ENCODE measurements at regions not wholly inside any gene's neighbourhood (a gene's known extent, or its start where the extent isn't known, plus 50 kb on each side); places are given as distances from the start of the nearest gene placed in this dataset.

DNA sequence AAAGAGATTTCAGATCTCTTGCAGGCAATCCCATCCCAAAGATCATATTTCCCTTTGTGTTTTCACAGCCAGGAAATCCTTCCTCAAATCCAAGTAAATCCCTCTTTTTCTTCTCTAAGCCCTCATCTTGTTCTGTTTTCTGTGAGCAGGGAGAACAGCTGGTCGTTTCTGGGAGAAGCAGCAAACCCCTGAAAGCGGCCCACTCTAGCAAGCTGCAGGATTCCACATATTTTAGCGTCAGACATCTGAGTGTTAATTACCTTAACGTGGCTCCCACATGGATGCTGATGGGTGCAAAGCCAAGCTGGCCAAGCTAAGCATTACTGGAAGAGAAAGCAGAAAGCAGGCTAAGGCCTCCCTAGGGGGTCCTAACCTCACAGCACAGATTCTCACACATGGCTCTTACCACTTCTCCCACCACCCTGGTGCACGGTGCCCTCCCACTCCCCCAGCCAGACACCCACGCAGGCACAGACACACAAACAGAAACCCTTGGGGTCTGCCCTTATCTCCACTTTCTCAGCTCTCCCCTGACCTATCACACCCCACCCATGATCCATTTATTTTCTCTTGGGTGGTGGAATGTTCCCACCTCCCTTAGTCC lies 551.0 kb upstream of the AUTS2 start:
- peaks cover 5% of the 10 kb centered on the region for H3K4me1 ChIP-seq (ENCODE audit: control insufficient read depth, insufficient read depth, low read length)
- 50% methylated on average over 6 of the region's 6 CpGs for WGBS (ENCODE audit: insufficient coverage)
- H3K4me3 ChIP-seq (ENCODE audit: low read depth, low read length) = no peak overlapping the region
- no peaks in the 10 kb centered on the region for H3K36me3 ChIP-seq (ENCODE audit: control insufficient read depth, insufficient read depth, low read length)
- peak in 2 of 6 donors; percentile 73 to 82 for DNase-seq (ENCODE audit: low read depth in 4 of 6, low spot score in 6 of 6)
- no peaks in the 10 kb centered on the region for H3K9me3 ChIP-seq (ENCODE audit: control insufficient read depth, insufficient read depth, low read length)
- no peaks in the 10 kb centered on the region for H3K27me3 ChIP-seq (ENCODE audit: control insufficient read depth, insufficient read depth, low read length)
- H3K27ac ChIP-seq (ENCODE audit: low read depth, low read length) = no peak overlapping the region

DNA sequence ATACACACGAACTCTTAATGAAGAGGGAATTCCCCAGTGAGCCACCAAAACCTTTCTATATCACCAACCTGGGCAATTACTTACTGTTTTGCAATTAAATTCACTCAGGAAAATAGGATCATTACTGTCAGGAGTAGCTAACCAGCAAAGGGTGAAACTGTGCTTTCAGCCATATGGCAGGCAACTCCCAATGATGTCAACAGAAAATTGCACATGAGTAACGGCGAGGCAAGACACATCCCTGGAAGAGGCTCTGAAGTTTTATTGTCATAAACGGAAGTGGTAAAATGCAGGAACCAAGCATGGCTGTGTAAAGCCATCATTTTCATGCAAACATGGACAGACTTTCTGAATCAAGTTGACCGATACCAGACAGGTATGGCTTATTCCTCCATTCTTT lies 548.9 kb upstream of the AUTS2 start:
- Histone ChIP-seq H3K27ac (ENCODE audit: low read depth, low read length) (no peak overlapping the region), H3K4me3 (ENCODE audit: low read depth, low read length) (no peak overlapping the region), H3K36me3 (ENCODE audit: control insufficient read depth, insufficient read depth, low read length) (no peaks in the 10 kb centered on the region), H3K4me1 (ENCODE audit: control insufficient read depth, insufficient read depth, low read length) (peaks cover 5% of the 10 kb centered on the region), H3K27me3 (ENCODE audit: control insufficient read depth, insufficient read depth, low read length) (no peaks in the 10 kb centered on the region), H3K9me3 (ENCODE audit: control insufficient read depth, insufficient read depth, low read length) (no peaks in the 10 kb centered on the region)
- peak in 1 of 6 donors; percentile 81 for DNase-seq (ENCODE audit: low read depth in 4 of 6, low spot score in 6 of 6)
- 57% methylated on average over 2 of the region's 5 CpGs for WGBS (ENCODE audit: insufficient coverage)

DNA sequence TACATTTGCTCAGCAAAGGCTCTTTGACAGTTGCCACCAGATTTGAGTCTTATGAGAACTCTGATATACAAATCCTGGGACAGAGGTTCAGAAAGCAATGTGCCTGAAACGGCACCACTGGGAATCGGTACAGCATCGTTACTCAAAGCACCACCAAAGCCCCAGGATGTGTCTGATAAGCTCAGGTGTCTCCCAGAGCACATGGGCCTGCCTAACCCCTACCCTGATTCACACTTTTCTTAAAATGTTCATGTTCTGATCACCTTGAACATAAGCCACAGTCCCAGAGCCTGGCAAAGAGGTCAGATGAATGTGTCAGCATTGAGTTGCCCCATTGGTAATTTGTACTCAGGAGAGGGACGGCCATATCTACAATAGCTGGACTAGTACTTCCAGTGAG lies 545.8 kb upstream of the AUTS2 start:
- Histone ChIP-seq H3K27me3 (ENCODE audit: control insufficient read depth, insufficient read depth, low read length) (no peaks in the 10 kb centered on the region), H3K36me3 (ENCODE audit: control insufficient read depth, insufficient read depth, low read length) (no peaks in the 10 kb centered on the region), H3K4me1 (ENCODE audit: control insufficient read depth, insufficient read depth, low read length) (peaks cover 1% of the 10 kb centered on the region), H3K9me3 (ENCODE audit: control insufficient read depth, insufficient read depth, low read length) (no peaks in the 10 kb centered on the region), H3K27ac (ENCODE audit: low read depth, low read length) (no peak overlapping the region), H3K4me3 (ENCODE audit: low read depth, low read length) (no peak overlapping the region)
- no peak for DNase-seq (ENCODE audit: low read depth in 4 of 6, low spot score in 6 of 6)
- 93% methylated on average over 3 of the region's 4 CpGs for WGBS (ENCODE audit: insufficient coverage)

DNA sequence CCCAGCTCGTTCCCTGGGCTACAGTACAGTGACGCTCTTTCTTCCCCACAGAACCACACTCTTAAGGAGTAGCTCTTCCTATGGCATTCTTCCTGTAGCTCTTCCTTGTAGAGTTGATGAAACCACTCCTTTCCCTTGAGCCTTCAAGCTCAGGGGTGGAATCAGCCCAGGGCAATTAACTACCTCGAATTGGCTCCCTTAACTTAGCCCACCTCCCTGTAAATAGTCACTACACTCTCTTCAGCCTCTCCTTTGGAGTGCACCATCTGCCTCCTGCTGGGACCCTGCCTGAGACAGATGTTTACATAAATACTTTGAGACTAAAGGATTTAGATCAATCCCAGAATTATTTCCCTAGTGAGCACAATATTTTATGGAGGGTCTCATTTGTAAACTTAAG lies 537.8 kb upstream of the AUTS2 start:
- no peaks in the 10 kb centered on the region for H3K36me3 ChIP-seq (ENCODE audit: control insufficient read depth, insufficient read depth, low read length)
- WGBS (ENCODE audit: insufficient coverage) = 20% methylated on average over 1 of the region's 3 CpGs
- H3K4me1 ChIP-seq (ENCODE audit: control insufficient read depth, insufficient read depth, low read length) = no peaks in the 10 kb centered on the region
- peak in 1 of 6 donors; percentile 44 for DNase-seq (ENCODE audit: low read depth in 4 of 6, low spot score in 6 of 6)
- no peak overlapping the region for H3K27ac ChIP-seq (ENCODE audit: low read depth, low read length)
- peaks cover 1% of the 10 kb centered on the region for H3K9me3 ChIP-seq (ENCODE audit: control insufficient read depth, insufficient read depth, low read length)
- no peak overlapping the region for H3K4me3 ChIP-seq (ENCODE audit: low read depth, low read length)
- no peaks in the 10 kb centered on the region for H3K27me3 ChIP-seq (ENCODE audit: control insufficient read depth, insufficient read depth, low read length)

DNA sequence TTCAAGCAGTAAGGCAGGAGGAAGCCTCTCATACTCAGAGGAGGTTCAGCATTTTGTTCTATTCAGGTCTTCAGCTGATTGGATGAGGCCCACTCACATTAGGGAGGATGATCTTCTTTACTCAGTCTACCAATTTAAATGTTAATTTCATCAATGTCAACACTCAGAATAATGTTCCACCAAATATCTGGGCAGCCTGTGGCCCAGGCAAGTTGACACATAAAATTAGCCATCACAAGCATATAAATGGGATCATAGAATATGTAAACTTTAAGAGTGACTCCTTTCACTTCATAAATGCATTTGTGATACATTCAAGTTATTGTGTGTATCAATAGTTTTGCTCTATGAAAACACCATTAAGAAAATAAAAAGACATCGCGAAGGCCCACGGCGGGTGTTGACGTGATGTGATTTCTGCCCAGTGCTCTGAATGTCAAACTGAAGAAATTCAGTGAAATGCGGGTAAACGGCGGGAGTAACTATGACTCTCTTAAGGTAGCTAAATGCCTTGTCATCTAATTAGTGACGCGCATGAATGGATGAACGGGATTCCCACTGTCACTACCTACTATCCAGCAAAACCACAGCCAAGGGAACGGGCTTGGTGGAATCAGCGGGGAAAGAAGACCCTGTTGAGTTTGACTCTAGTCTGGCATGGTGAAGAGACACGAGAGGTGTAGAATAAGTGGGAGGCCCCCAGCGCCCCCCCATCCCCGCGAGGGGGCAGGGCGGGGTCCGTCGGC lies 536.1 kb upstream of the AUTS2 start:
- Histone ChIP-seq H3K27ac (ENCODE audit: low read depth, low read length) (no peak overlapping the region), H3K9me3 (ENCODE audit: control insufficient read depth, insufficient read depth, low read length) (peaks cover 1% of the 10 kb centered on the region), H3K4me1 (ENCODE audit: control insufficient read depth, insufficient read depth, low read length) (no peaks in the 10 kb centered on the region), H3K27me3 (ENCODE audit: control insufficient read depth, insufficient read depth, low read length) (no peaks in the 10 kb centered on the region), H3K4me3 (ENCODE audit: low read depth, low read length) (no peak overlapping the region), H3K36me3 (ENCODE audit: control insufficient read depth, insufficient read depth, low read length) (no peaks in the 10 kb centered on the region)
- peak in 2 of 6 donors; percentile 12 to 40 for DNase-seq (ENCODE audit: low read depth in 4 of 6, low spot score in 6 of 6)
- WGBS (ENCODE audit: insufficient coverage) = no CpG with 5 or more reads among the region's 20 CpGs

DNA sequence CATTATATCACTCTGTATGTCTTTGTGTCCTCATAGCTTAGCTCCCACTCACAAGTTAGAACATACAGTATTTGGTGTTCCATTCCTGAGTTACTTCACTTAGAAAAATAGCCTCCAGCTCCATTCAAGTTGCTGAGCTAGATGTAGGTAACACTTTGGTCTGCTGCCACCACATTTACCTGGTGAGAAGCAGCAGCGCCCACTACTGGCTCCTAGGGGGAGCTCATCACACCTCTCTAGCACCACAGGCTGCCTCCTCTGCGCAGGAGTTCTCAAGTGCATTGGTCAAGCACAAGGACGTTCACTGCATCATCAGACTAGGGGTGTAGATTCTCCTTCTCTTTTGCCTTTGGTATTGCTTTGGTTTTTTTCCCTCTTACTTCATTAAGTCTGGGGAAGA lies 530.9 kb upstream of the AUTS2 start:
- no peak overlapping the region for H3K27ac ChIP-seq (ENCODE audit: low read depth, low read length)
- no peak overlapping the region for H3K4me3 ChIP-seq (ENCODE audit: low read depth, low read length)
- no peaks in the 10 kb centered on the region for H3K4me1 ChIP-seq (ENCODE audit: control insufficient read depth, insufficient read depth, low read length)
- no peak for DNase-seq (ENCODE audit: low read depth in 4 of 6, low spot score in 6 of 6)
- peaks cover under 1% of the 10 kb centered on the region for H3K9me3 ChIP-seq (ENCODE audit: control insufficient read depth, insufficient read depth, low read length)
- H3K27me3 ChIP-seq (ENCODE audit: control insufficient read depth, insufficient read depth, low read length) = no peaks in the 10 kb centered on the region
- H3K36me3 ChIP-seq (ENCODE audit: control insufficient read depth, insufficient read depth, low read length) = no peaks in the 10 kb centered on the region
- WGBS (ENCODE audit: insufficient coverage) = 20% methylated on average over 1 of the region's 3 CpGs

DNA sequence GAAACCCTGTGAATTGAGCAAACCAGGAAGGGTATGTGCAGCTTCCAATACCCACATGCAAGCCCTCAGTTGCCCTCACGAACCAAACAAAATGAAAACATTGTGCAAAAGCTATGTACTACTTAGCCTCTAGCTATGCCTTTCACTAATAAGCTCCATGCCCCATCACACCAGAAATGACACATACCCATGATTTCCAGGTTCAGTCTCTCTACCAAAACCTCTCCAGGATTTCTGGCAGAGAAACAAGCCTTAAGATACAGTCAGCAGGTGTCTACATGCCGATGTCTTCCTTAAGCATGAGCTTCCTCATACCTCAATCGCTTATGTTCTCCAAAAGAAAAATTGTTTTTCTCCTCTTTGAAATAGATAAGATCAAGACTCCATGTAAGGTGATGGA lies 527.8 kb upstream of the AUTS2 start:
- H3K4me3 ChIP-seq (ENCODE audit: low read depth, low read length) = no peak overlapping the region
- no peaks in the 10 kb centered on the region for H3K9me3 ChIP-seq (ENCODE audit: control insufficient read depth, insufficient read depth, low read length)
- no peaks in the 10 kb centered on the region for H3K4me1 ChIP-seq (ENCODE audit: control insufficient read depth, insufficient read depth, low read length)
- 75% methylated on average over 1 of the region's 3 CpGs for WGBS (ENCODE audit: insufficient coverage)
- no peak overlapping the region for H3K27ac ChIP-seq (ENCODE audit: low read depth, low read length)
- H3K36me3 ChIP-seq (ENCODE audit: control insufficient read depth, insufficient read depth, low read length) = no peaks in the 10 kb centered on the region
- no peak for DNase-seq (ENCODE audit: low read depth in 4 of 6, low spot score in 6 of 6)
- H3K27me3 ChIP-seq (ENCODE audit: control insufficient read depth, insufficient read depth, low read length) = no peaks in the 10 kb centered on the region

DNA sequence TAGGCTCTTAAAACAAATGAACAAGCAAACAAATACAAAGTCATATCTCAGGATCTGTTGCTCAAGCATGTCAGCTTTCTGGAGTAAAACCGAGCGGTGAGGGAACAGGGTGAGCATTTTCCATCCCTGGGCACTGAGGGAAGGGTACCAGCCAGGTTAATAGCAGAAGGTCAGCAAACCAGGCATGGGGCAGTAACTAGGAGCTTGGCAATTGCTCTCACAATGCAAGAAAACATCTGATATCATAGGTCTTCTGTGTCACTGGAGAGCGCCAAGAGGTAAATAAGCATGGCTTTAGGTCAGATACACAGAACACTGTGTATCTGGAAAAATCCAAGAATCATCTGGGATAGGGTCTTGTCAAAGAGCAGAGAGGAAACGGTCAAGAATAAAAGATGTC lies 521.7 kb upstream of the AUTS2 start:
- Histone ChIP-seq H3K36me3 (ENCODE audit: control insufficient read depth, insufficient read depth, low read length) (no peaks in the 10 kb centered on the region), H3K27me3 (ENCODE audit: control insufficient read depth, insufficient read depth, low read length) (peaks cover 2% of the 10 kb centered on the region), H3K4me1 (ENCODE audit: control insufficient read depth, insufficient read depth, low read length) (peaks cover 9% of the 10 kb centered on the region), H3K4me3 (ENCODE audit: low read depth, low read length) (no peak overlapping the region), H3K9me3 (ENCODE audit: control insufficient read depth, insufficient read depth, low read length) (no peaks in the 10 kb centered on the region), H3K27ac (ENCODE audit: low read depth, low read length) (no peak overlapping the region)
- WGBS (ENCODE audit: insufficient coverage) = 91% methylated on average over 2 of the region's 4 CpGs
- no peak for DNase-seq (ENCODE audit: low read depth in 4 of 6, low spot score in 6 of 6)

DNA sequence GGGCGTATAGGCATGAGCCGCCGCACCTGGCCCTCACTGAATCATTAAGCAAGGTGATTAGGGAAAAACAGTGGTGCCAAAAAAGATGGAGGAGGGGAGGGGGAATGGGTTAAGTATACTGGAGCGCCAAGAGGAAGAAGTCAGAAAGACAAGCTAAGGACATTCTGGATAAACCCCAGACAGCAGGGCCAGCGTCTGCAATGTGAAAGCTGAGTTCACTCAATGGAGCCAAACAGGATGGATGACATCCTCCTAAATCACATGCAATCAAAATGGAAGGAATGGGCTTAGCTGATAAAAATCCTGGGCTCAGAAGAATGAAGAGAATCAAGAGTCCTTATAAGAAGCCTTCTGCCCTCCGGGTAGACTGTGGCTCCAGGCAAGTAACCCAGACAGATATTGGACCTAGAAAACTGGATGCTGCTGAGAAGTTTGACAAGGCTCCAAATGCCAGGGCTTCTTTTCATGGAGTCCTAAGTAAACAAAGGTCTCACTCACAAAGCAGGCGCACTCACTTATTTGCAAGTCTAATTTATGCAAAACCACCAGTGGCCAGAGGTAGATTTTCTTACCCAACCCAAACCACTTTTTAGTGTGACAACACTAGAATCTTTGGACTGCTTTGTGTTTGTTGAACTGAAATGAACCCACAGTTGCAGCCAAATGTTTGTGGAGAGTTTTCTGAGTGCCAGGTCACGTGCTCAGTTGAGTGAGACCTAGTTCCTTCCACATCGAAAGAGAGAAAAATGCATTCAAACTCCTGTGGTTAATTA lies 519.1 kb upstream of the AUTS2 start:
- 74% methylated on average over 6 of the region's 9 CpGs for WGBS (ENCODE audit: insufficient coverage)
- Histone ChIP-seq H3K36me3 (ENCODE audit: control insufficient read depth, insufficient read depth, low read length) (no peaks in the 10 kb centered on the region), H3K27me3 (ENCODE audit: control insufficient read depth, insufficient read depth, low read length) (peaks cover 2% of the 10 kb centered on the region), H3K9me3 (ENCODE audit: control insufficient read depth, insufficient read depth, low read length) (no peaks in the 10 kb centered on the region), H3K27ac (ENCODE audit: low read depth, low read length) (no peak overlapping the region), H3K4me3 (ENCODE audit: low read depth, low read length) (no peak overlapping the region), H3K4me1 (ENCODE audit: control insufficient read depth, insufficient read depth, low read length) (peaks cover 9% of the 10 kb centered on the region)
- DNase-seq (ENCODE audit: low read depth in 4 of 6, low spot score in 6 of 6) = peak; percentile 44 to 95 (median 72)

All from spinal cord (tissue), 9 donors.